Prostate gland (tissue), 2 donors: ENCODE measurements at regions not wholly inside any gene's neighbourhood (a gene's known extent, or its start where the extent isn't known, plus 50 kb on each side); places are given as distances from the start of the nearest gene placed in this dataset.

Experiments
- DNase-seq: peaks from one replicate; pipeline ENCODE4 v3.0.0-alpha.2; 2019; ENCODE audit warnings: low spot score
- H3K27ac ChIP-seq, 2 donors: fragments of 200-600 bp; sonication (generic); 2 replicates each; pipeline ENCODE4 v1.5.1; 2017 to 2019
- H3K27me3 ChIP-seq: fragments of 200-600 bp; sonication (generic); replicated peaks from 2 replicates; pipeline ENCODE4 v1.5.1; 2019; ENCODE audit not compliant: insufficient read depth
- H3K36me3 ChIP-seq, 2 donors: fragments of 200-600 bp; sonication (generic); 1 replicate in 1 of 2; 2 replicates in 1 of 2; pipeline versions ENCODE4 v1.5.1 to v1.8.1; 2017 to 2019
- H3K4me1 ChIP-seq: fragments of 200-600 bp; sonication (generic); replicated peaks from 2 replicates; pipeline ENCODE4 v1.5.1; 2019
- H3K4me3 ChIP-seq, 2 donors: fragments of 200-600 bp; sonication (generic); 2 replicates each; pipeline ENCODE4 v1.5.1; 2017 to 2019
- H3K9me3 ChIP-seq: fragments of 200-600 bp; sonication (generic); 2 replicates; pipeline ENCODE4 v1.5.1; 2017
- CTCF ChIP-seq, 4 experiments: fragments of 200-600 bp in 2 of 4; fragments of 450-650 bp in 2 of 4; sonication (generic) in 2 of 4; IDR thresholded peaks; 1 replicate in 3 of 4; 2 replicates in 1 of 4; pipeline ENCODE4 v1.5.1; 2016 to 2019; ENCODE audit warnings: antibody characterized with exemption in 4 of 4, mild to moderate bottlenecking in 2 of 4, moderate library complexity in 2 of 4
- POLR2A ChIP-seq: fragments of 450-650 bp; IDR thresholded peaks from one replicate; pipeline ENCODE4 v1.6.1; 2016; ENCODE audit warnings: antibody characterized with exemption, mild to moderate bottlenecking
- POLR2AphosphoS5 ChIP-seq: sonication (generic); formaldehyde crosslinking; IDR thresholded peaks from one replicate; pipeline ENCODE4 v1.6.1; 2017; ENCODE audit warnings: antibody characterized with exemption
- WGBS: methylation state at CpG from one replicate; pipeline ENCODE4 v1.1.5; 2018; 5-methylcytosine and 5-hydroxymethylcytosine counted together
- intact Hi-C: fragments of 100-400 bp; cut with DNase I; formaldehyde crosslinking; loops from one replicate; pipeline ENCODE4 v1.14.2; 2022

- intact Hi-C loops, result no loop called here
- Histone ChIP-seq H3K27me3 (no peaks in the 10 kb centered on the region), H3K27ac (no peak overlapping the region), H3K9me3 (no peaks in the 10 kb centered on the region), H3K36me3 (no peaks in the 10 kb centered on the region), H3K4me1 (no peaks in the 10 kb centered on the region), H3K4me3 (no peak overlapping the region)
- 91% methylated on average over 22 of the region's 22 CpGs for WGBS
- DNase-seq, result no peak
- TF ChIP-seq CTCF (IDR thresholded peaks at IDR 0.05) (no peak), POLR2A (no peak), POLR2AphosphoS5 (no peak)
These were observed 207.9 kb upstream of the SALL3 start for GRCh38 chr18:78771496-78772359.

GRCh38 chr18:78772360-78773302, 207.0 kb upstream of the SALL3 start:
- H3K27me3 ChIP-seq, result no peaks in the 10 kb centered on the region
- WGBS, result 86% methylated on average over 26 of the region's 26 CpGs
- TF ChIP-seq CTCF (IDR thresholded peaks at IDR 0.05) (no peak), POLR2AphosphoS5 (no peak), POLR2A (no peak)
- no peaks in the 10 kb centered on the region for H3K36me3 ChIP-seq
- no peak overlapping the region for H3K27ac ChIP-seq
- H3K4me1 ChIP-seq, result no peaks in the 10 kb centered on the region
- DNase-seq, result no peak
- intact Hi-C loops, result no loop called here
- no peak overlapping the region for H3K4me3 ChIP-seq
- no peaks in the 10 kb centered on the region for H3K9me3 ChIP-seq

GRCh38 chr18:78773303-78773755, 206.3 kb upstream of the SALL3 start:
- H3K4me1 ChIP-seq, result no peaks in the 10 kb centered on the region
- H3K9me3 ChIP-seq, result no peaks in the 10 kb centered on the region
- no peaks in the 10 kb centered on the region for H3K36me3 ChIP-seq
- intact Hi-C loops, result no loop called here
- H3K4me3 ChIP-seq, result no peak overlapping the region
- no peak for DNase-seq
- H3K27me3 ChIP-seq, result no peaks in the 10 kb centered on the region
- no peak for TF ChIP-seq POLR2AphosphoS5
- no peak for TF ChIP-seq CTCF (IDR thresholded peaks at IDR 0.05)
- TF ChIP-seq POLR2A, result no peak
- no peak overlapping the region for H3K27ac ChIP-seq
- WGBS, result 90% methylated on average over 7 of the region's 7 CpGs

- TF ChIP-seq POLR2A (no peak), POLR2AphosphoS5 (no peak), CTCF (IDR thresholded peaks at IDR 0.05) (no peak)
- H3K9me3 ChIP-seq, result no peaks in the 10 kb centered on the region
- no peak for DNase-seq
- no peak overlapping the region for H3K4me3 ChIP-seq
- H3K27ac ChIP-seq, result no peak overlapping the region
- H3K4me1 ChIP-seq, result no peaks in the 10 kb centered on the region
- 65% methylated on average over 9 of the region's 9 CpGs for WGBS
- intact Hi-C loops, result no loop called here
- no peaks in the 10 kb centered on the region for H3K27me3 ChIP-seq
- no peaks in the 10 kb centered on the region for H3K36me3 ChIP-seq
These were observed 205.8 kb upstream of the SALL3 start for GRCh38 chr18:78773819-78774218.
